LHCN-M2 (cell line): ENCODE measurements at regions not wholly inside any gene's neighbourhood (a gene's known extent, or its start where the extent isn't known, plus 50 kb on each side); places are given as distances from the start of the nearest gene placed in this dataset.
A peak's percentile ranks its signal among the peaks of the same experiment; 100 is the strongest.

Source experiments
- DNase-seq: peaks from one replicate; pipeline ENCODE4 v3.0.0-alpha.2; 2012; ENCODE audit warnings: low read depth

GRCh38 chr3:25041871-25042584, 386.0 kb upstream of the RARB start:
- DNase-seq = no peak

GRCh38 chr3:25043177-25043576, 384.9 kb upstream of the RARB start:
- DNase-seq = no peak

GRCh38 chr3:25043749-25044148, 384.3 kb upstream of the RARB start:
- no peak for DNase-seq

GRCh38 chr3:25044762-25045710, 383.0 kb upstream of the RARB start:
- DNase-seq = peak; percentile 8

- DNase-seq = no peak
These were observed 380.9 kb upstream of the RARB start for GRCh38 chr3:25046911-25047771.

GRCh38 chr3:25049304-25049703, 378.8 kb upstream of the RARB start:
- DNase-seq = no peak

GRCh38 chr3:25053360-25053759, 374.7 kb upstream of the RARB start:
- no peak for DNase-seq

GRCh38 chr3:25056036-25056755, 371.9 kb upstream of the RARB start:
- no peak for DNase-seq

- no peak for DNase-seq
These were observed 371.2 kb upstream of the RARB start for GRCh38 chr3:25056803-25057351.

- DNase-seq = no peak
These were observed 370.7 kb upstream of the RARB start for GRCh38 chr3:25057379-25057778.

GRCh38 chr3:25064681-25065080, 363.4 kb upstream of the RARB start:
- DNase-seq = no peak

- DNase-seq = no peak
These were observed 358.1 kb upstream of the RARB start for GRCh38 chr3:25069970-25070369.

GRCh38 chr3:25071846-25072245, 356.2 kb upstream of the RARB start:
- DNase-seq = no peak

GRCh38 chr3:25073423-25073822, 354.6 kb upstream of the RARB start:
- no peak for DNase-seq

GRCh38 chr3:25074149-25074548, 353.9 kb upstream of the RARB start:
- DNase-seq = peak; percentile 7

GRCh38 chr3:25080461-25080860, 347.6 kb upstream of the RARB start:
- peak; percentile 1 for DNase-seq

- DNase-seq = no peak
These were observed 344.0 kb upstream of the RARB start for GRCh38 chr3:25084016-25084415.

GRCh38 chr3:25086721-25087120, 341.3 kb upstream of the RARB start:
- no peak for DNase-seq

- no peak for DNase-seq
These were observed 339.8 kb upstream of the RARB start for GRCh38 chr3:25088284-25088683.

GRCh38 chr3:25090698-25091453, 337.2 kb upstream of the RARB start:
- DNase-seq = no peak
